ENCODE measurements at regions not wholly inside any gene's neighbourhood (a gene's known extent, or its start where the extent isn't known, plus 50 kb on each side); places are given as distances from the start of the nearest gene placed in this dataset.

DNA sequence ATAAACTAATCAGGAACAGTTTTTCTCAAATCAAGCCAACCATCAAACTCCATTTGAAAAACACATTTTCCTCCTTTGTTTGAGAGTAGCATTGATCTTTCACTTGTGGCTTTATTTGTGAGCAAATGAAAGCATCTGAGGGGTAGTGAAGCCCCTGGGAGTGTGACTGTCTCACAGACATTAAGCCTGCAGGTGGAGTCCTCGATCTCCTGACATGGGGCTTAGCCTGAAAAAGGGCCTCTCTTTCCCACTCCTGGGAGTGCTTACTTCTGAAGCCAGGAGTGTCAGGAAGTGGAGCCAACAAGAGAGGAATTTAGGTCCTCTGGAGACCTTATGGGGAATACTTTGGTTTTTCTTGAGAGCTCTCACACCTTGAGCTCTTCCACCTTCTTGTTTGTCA lies 158.2 kb upstream of the SFRP2 start:
- CTCF ChIA-PET, result no interaction called here

DNA sequence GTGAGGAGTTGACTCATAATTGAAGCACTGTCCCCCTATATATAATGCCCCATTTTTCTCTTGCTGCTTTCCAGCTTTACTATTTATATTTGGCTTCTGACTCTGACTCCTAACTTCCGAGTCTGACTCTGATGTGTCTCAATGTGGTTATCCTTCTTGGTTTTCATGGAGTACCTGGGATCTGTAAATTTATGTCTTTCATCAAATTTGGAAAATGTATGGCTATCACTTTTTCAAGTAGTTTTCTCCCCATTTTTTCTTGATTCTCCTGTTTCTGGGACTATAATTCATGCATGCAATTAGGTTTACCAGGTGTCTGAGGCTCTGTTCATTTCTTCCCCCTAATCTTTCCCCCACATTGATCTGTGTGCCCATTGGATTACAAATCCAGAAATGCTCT lies 156.8 kb upstream of the SFRP2 start:
- TF ChIP-seq, protein P1, sequence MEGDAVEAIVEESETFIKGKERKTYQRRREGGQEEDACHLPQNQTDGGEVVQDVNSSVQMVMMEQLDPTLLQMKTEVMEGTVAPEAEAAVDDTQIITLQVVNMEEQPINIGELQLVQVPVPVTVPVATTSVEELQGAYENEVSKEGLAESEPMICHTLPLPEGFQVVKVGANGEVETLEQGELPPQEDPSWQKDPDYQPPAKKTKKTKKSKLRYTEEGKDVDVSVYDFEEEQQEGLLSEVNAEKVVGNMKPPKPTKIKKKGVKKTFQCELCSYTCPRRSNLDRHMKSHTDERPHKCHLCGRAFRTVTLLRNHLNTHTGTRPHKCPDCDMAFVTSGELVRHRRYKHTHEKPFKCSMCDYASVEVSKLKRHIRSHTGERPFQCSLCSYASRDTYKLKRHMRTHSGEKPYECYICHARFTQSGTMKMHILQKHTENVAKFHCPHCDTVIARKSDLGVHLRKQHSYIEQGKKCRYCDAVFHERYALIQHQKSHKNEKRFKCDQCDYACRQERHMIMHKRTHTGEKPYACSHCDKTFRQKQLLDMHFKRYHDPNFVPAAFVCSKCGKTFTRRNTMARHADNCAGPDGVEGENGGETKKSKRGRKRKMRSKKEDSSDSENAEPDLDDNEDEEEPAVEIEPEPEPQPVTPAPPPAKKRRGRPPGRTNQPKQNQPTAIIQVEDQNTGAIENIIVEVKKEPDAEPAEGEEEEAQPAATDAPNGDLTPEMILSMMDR (IDR thresholded peaks at IDR 0.05; ENCODE audit: unreplicated experiment), result no peak
- Mint-ChIP-seq H3K9me3 (ENCODE audit: low read depth, unreplicated experiment) (peaks cover 9% of the 10 kb centered on the region), H3K27ac (ENCODE audit: unreplicated experiment) (no peak overlapping the region), H3K36me3 (ENCODE audit: insufficient read depth, unreplicated experiment) (no peaks in the 10 kb centered on the region), H3K4me3 (ENCODE audit: low read depth, unreplicated experiment) (no peak overlapping the region), H3K4me1 (ENCODE audit: low read depth, unreplicated experiment) (peaks cover 10% of the 10 kb centered on the region), H3K27me3 (ENCODE audit: unreplicated experiment) (no peaks in the 10 kb centered on the region)
- intact Hi-C loops (cut with micrococcal nuclease; ENCODE audit: unreplicated experiment), result no loop called here
- DNase-seq, result no peak
- CTCF ChIA-PET, result no interaction called here
- BruUV-seq (replicated peaks), result no TSS peak

More for the DNA sequence above, 158.2 kb upstream of the SFRP2 start:
- H3K9me3 Mint-ChIP-seq (ENCODE audit: low read depth, unreplicated experiment), result peaks cover 11% of the 10 kb centered on the region
- TF ChIP-seq, protein P1 (IDR thresholded peaks at IDR 0.05; ENCODE audit: unreplicated experiment), result no peak
- no peak overlapping the region for H3K4me3 Mint-ChIP-seq (ENCODE audit: low read depth, unreplicated experiment)
- BruUV-seq (replicated peaks), result no TSS peak
- intact Hi-C loops (cut with micrococcal nuclease; ENCODE audit: unreplicated experiment), result no loop called here
- H3K27me3 Mint-ChIP-seq (ENCODE audit: unreplicated experiment), result no peaks in the 10 kb centered on the region
- H3K27ac Mint-ChIP-seq (ENCODE audit: unreplicated experiment), result no peak overlapping the region
- no peaks in the 10 kb centered on the region for H3K36me3 Mint-ChIP-seq (ENCODE audit: insufficient read depth, unreplicated experiment)
- H3K4me1 Mint-ChIP-seq (ENCODE audit: low read depth, unreplicated experiment), result peaks cover 12% of the 10 kb centered on the region
- no peak for DNase-seq

DNA sequence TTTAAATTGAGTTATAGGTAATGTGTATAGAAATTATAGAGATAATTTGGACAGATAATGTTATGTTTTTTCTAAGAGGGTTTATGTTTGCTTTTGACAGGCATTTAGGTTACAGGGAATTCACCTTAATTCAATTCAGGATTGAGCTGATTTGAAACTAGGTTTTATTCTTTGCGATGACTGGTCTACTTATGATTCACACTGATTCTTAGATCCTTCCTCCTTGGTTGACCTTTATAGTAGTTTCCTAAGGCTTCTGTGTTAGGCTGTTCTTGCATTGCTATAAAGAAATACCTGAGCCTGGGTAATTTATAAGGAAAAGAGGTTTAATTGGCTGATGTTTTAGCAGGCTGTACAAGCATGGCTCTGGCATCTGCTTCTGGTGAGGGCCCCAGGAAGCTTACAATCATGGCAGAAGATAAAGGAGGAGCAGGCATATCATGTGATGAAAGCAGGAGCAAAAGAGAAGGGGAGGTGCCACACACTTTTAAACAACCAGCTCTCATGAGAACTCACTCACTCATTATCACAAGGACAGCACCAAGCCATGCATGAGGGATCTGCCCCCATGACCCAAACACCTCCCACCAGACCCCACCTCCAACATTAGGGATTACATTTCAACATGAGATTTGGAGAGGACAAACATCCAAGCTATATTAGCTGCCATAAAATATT lies 155.0 kb upstream of the SFRP2 start:
- no peaks in the 10 kb centered on the region for H3K27me3 Mint-ChIP-seq (ENCODE audit: unreplicated experiment)
- H3K4me1 Mint-ChIP-seq (ENCODE audit: low read depth, unreplicated experiment), result no peaks in the 10 kb centered on the region
- no peak overlapping the region for H3K4me3 Mint-ChIP-seq (ENCODE audit: low read depth, unreplicated experiment)
- CTCF ChIA-PET, result no interaction called here
- TF ChIP-seq, protein P1 (IDR thresholded peaks at IDR 0.05; ENCODE audit: unreplicated experiment), result no peak
- H3K36me3 Mint-ChIP-seq (ENCODE audit: insufficient read depth, unreplicated experiment), result no peaks in the 10 kb centered on the region
- BruUV-seq (replicated peaks), result no TSS peak
- H3K27ac Mint-ChIP-seq (ENCODE audit: unreplicated experiment), result no peak overlapping the region
- DNase-seq, result no peak
- intact Hi-C loops (cut with micrococcal nuclease; ENCODE audit: unreplicated experiment), result no loop called here
- H3K9me3 Mint-ChIP-seq (ENCODE audit: low read depth, unreplicated experiment), result peaks cover 9% of the 10 kb centered on the region

DNA sequence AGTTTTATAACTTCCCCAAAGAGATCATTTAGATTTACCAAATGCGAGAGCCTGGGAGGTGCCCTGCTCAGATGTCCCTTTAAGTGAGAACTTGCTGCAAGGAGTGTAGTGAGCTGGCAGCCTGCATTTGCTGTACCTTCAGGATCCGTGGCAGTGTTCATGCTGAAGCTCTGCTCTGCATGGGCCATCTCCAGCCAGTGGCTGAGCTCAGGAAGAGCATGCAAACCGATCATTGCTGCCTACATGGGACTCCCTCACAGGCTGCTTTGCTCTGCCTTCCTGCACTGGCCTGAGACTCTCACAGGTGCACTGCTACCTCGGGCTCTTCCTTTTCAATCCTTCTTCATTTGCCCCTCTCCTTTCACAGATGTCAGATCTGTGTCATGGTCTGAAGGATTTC lies 152.0 kb upstream of the SFRP2 start:
- Mint-ChIP-seq H3K36me3 (ENCODE audit: insufficient read depth, unreplicated experiment) (no peaks in the 10 kb centered on the region), H3K27ac (ENCODE audit: unreplicated experiment) (no peak overlapping the region)

More for the DNA sequence above, 152.0 kb upstream of the SFRP2 start:
- DNase-seq, result no peak
- Mint-ChIP-seq H3K27me3 (ENCODE audit: unreplicated experiment) (no peaks in the 10 kb centered on the region), H3K9me3 (ENCODE audit: low read depth, unreplicated experiment) (peaks cover 9% of the 10 kb centered on the region), H3K4me1 (ENCODE audit: low read depth, unreplicated experiment) (no peaks in the 10 kb centered on the region), H3K4me3 (ENCODE audit: low read depth, unreplicated experiment) (no peak overlapping the region)
- intact Hi-C loops (cut with micrococcal nuclease; ENCODE audit: unreplicated experiment), result no loop called here
- BruUV-seq (replicated peaks), result no TSS peak
- TF ChIP-seq, protein P1 (IDR thresholded peaks at IDR 0.05; ENCODE audit: unreplicated experiment), result no peak
- CTCF ChIA-PET, result interaction anchor here (0.6 to 0.8 kb wide), 2 partner anchors 10 to 228 kb away, joined by 3 to 5 read pairs; no protein-coding TSS in a partner anchor
